ENCODE measurements at regions not wholly inside any gene's neighbourhood (a gene's known extent, or its start where the extent isn't known, plus 50 kb on each side); places are given as distances from the start of the nearest gene placed in this dataset.
"Not testable (repeated sequence)": the region's sequence is repeated elsewhere in the genome, so short reads cannot be mapped to it uniquely, and the experiment has no call there.

DNA sequence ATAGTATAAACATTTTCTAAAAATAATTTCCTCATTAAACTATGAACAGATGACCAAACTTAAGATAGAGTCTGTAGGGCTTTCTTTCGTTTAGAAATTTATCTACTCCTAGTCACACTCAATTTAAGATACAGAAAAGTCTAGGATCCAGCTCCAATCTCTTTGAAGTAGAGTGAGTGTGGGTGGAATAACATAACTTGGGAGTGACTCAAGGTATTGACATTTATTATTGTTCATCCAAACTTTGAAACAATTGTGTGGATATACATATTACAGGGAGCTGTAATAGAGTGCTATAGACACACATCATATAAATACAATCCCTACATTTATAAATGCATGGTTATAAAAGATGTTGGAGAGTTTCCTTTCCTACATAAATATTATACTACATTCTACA is 715.2 kb upstream of the MANEA start:
- Histone ChIP-seq H3K36me3 (no peaks in the 10 kb centered on the region), H3K9me3 (no peaks in the 10 kb centered on the region), H3K27ac (replicated peaks in 1 of 4) (no peak overlapping the region), H3K4me1 (no peaks in the 10 kb centered on the region), H3K4me3 (no peak overlapping the region), H3K27me3 (no peaks in the 10 kb centered on the region)
- no peak for DNase-seq (ENCODE audit: extremely low spot score)
- intact Hi-C loops (cut with DNase I) = no loop called here
- TF ChIP-seq EP300 (IDR thresholded peaks at IDR 0.05) (no peak), POLR2A (IDR thresholded peaks at IDR 0.05; ENCODE audit: low read depth) (no peak), POLR2AphosphoS5 (IDR thresholded peaks at IDR 0.05) (no peak)
- TF ChIP-seq, protein P1, sequence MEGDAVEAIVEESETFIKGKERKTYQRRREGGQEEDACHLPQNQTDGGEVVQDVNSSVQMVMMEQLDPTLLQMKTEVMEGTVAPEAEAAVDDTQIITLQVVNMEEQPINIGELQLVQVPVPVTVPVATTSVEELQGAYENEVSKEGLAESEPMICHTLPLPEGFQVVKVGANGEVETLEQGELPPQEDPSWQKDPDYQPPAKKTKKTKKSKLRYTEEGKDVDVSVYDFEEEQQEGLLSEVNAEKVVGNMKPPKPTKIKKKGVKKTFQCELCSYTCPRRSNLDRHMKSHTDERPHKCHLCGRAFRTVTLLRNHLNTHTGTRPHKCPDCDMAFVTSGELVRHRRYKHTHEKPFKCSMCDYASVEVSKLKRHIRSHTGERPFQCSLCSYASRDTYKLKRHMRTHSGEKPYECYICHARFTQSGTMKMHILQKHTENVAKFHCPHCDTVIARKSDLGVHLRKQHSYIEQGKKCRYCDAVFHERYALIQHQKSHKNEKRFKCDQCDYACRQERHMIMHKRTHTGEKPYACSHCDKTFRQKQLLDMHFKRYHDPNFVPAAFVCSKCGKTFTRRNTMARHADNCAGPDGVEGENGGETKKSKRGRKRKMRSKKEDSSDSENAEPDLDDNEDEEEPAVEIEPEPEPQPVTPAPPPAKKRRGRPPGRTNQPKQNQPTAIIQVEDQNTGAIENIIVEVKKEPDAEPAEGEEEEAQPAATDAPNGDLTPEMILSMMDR (IDR thresholded peaks at IDR 0.05) = no peak
- WGBS = 61% methylated on average over 1 of the region's 1 CpG

- no peak overlapping the region for H3K27ac ChIP-seq (replicated peaks in 1 of 4)
- TF ChIP-seq POLR2A (IDR thresholded peaks at IDR 0.05; ENCODE audit: low read depth) (no peak), POLR2AphosphoS5 (IDR thresholded peaks at IDR 0.05) (no peak), EP300 (IDR thresholded peaks at IDR 0.05) (no peak)
- TF ChIP-seq, protein P1 (IDR thresholded peaks at IDR 0.05) = no peak
- H3K4me1 ChIP-seq = no peaks in the 10 kb centered on the region
- no peaks in the 10 kb centered on the region for H3K9me3 ChIP-seq
- intact Hi-C loops (cut with DNase I) = no loop called here
- 83% methylated on average over 4 of the region's 4 CpGs for WGBS
- no peak for DNase-seq (ENCODE audit: extremely low spot score)
- H3K4me3 ChIP-seq = no peak overlapping the region
- H3K36me3 ChIP-seq = no peaks in the 10 kb centered on the region
- no peaks in the 10 kb centered on the region for H3K27me3 ChIP-seq
Observed at GRCh38 chr6:94859924-94860323, 717.4 kb upstream of the MANEA start.

GRCh38 chr6:94856999-94857398 is 720.3 kb upstream of the MANEA start:
- H3K4me1 ChIP-seq; DNase-seq (ENCODE audit: extremely low spot score); H3K27me3 ChIP-seq; H3K4me3 ChIP-seq; H3K9me3 ChIP-seq; H3K27ac ChIP-seq (replicated peaks in 1 of 4); H3K36me3 ChIP-seq; intact Hi-C loops (cut with DNase I): not testable (repeated sequence)
- 86% methylated on average over 3 of the region's 3 CpGs for WGBS

DNA sequence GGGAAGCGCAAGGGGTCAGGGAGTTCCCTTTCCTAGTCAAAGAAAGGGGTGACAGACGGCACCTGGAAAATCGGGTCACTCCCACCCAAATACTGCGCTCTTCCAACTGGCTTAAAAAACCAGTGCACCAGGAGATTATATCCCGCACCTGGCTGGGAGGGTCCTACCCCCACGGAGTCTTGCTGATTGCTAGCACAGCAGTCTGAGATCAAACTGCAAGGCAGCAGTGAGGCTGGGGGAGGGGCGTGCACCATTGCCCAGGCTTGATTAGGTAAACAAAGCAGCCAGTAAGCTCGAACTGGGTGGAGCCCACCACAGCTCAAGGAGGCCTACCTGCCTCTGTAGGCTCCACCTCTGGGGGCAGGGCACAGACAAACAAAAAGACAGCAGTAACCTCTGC is 726.0 kb upstream of the MANEA start:
- H3K27ac ChIP-seq (replicated peaks in 1 of 4); DNase-seq (ENCODE audit: extremely low spot score); H3K4me3 ChIP-seq; H3K27me3 ChIP-seq; H3K9me3 ChIP-seq; H3K4me1 ChIP-seq; intact Hi-C loops (cut with DNase I); H3K36me3 ChIP-seq: not testable (repeated sequence)
- 83% methylated on average over 8 of the region's 8 CpGs for WGBS

DNA sequence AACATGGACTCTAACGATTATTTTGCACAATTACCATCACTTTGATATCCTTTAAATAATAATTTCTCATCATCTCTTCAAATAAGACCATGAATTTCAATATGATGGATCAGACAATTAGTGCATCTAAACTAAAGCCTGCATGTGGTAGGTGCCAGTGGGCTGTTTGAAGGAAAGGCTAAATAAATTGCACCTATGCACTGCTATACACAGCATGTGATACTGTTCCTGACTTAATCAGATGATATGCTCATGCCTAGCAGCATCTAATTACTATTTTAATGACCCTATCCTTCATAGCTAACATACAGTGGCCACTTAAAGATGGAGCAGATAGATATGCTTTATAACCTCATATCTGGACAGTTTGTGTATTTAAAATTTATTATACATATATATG is 731.6 kb upstream of the MANEA start:
- no peak for DNase-seq (ENCODE audit: extremely low spot score)
- Histone ChIP-seq H3K27me3 (no peaks in the 10 kb centered on the region), H3K4me3 (no peak overlapping the region), H3K27ac (replicated peaks in 1 of 4) (no peak overlapping the region), H3K36me3 (no peaks in the 10 kb centered on the region), H3K9me3 (no peaks in the 10 kb centered on the region), H3K4me1 (no peaks in the 10 kb centered on the region)
- intact Hi-C loops (cut with DNase I) = no loop called here
- WGBS = 47% methylated on average over 1 of the region's 1 CpG
- no peak for TF ChIP-seq POLR2AphosphoS5 (IDR thresholded peaks at IDR 0.05)
- TF ChIP-seq POLR2A (IDR thresholded peaks at IDR 0.05; ENCODE audit: low read depth) = no peak
- TF ChIP-seq, protein P1 (IDR thresholded peaks at IDR 0.05) = no peak
- no peak for TF ChIP-seq EP300 (IDR thresholded peaks at IDR 0.05)

GRCh38 chr6:94835264-94835663 is 742.1 kb upstream of the MANEA start:
- Histone ChIP-seq H3K4me3 (no peak overlapping the region), H3K36me3 (no peaks in the 10 kb centered on the region), H3K27me3 (no peaks in the 10 kb centered on the region), H3K9me3 (no peaks in the 10 kb centered on the region), H3K4me1 (no peaks in the 10 kb centered on the region), H3K27ac (replicated peaks in 1 of 4) (no peak overlapping the region)
- intact Hi-C loops (cut with DNase I) = no loop called here
- TF ChIP-seq, protein P1 (IDR thresholded peaks at IDR 0.05) = no peak
- TF ChIP-seq POLR2AphosphoS5 (IDR thresholded peaks at IDR 0.05) (no peak), EP300 (IDR thresholded peaks at IDR 0.05) (no peak), POLR2A (IDR thresholded peaks at IDR 0.05; ENCODE audit: low read depth) (no peak)
- DNase-seq (ENCODE audit: extremely low spot score) = no peak
